SW480 (cell line): ENCODE measurements at regions not wholly inside any gene's neighbourhood (a gene's known extent, or its start where the extent isn't known, plus 50 kb on each side); places are given as distances from the start of the nearest gene placed in this dataset.
"Not testable (repeated sequence)": the region's sequence is repeated elsewhere in the genome, so short reads cannot be mapped to it uniquely, and the experiment has no call there.

Experiments used
- DNase-seq: peaks from one replicate; pipeline ENCODE4 v3.0.0-alpha.2; 2016; ENCODE audit warnings: low spot score

DNA sequence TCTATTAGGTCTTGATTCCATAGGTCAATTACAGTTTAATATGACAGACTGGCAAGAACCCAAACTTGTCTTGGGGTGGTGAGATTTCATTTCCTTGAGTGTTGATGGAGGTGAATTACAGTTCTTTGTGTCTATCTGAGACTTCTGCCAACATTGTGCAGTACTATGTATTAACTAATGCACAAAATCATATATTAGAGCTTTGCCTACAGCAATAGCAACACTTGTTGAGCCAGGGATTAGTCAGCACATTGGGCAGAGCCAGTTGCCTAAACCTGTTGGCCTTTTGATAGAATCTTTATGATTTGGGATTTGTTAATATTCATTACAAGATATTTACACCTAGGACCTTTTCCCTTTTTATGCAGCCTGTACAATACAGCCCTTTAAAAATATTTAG lies 135.3 kb upstream of the CENPW start:
- no peak for DNase-seq

DNA sequence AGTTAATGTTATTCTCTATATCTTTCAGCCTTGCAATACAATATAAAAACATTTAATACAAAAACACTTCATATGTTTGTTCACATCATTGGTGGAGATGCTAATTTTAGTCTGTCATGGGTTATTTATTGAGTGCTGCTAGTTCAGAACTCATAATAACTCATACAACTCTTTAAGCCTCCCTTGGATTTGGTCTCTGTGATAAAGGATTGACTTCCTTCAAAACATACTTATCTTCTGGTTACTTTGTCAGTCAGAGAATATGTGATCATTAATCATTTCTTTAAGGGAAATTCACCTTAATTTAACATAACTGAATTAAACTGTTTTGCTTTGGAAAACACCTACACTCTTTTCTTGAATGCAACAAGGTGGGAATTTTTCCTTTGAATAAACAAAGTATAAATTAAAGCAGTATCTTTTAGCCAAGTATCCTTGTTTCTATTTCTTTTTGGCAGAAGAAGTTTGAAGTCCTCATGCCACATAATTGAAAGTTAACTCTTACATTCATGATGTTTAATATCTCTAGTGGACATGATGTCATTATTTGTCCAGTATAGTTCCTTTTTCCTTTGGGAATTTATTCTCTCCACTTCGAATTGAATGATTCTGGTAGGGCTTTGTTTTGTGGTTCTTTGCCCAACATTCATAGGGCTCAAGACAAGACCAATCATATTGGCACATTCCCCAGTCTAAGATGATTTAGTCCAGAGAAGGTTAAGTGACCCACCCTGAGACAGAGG lies 133.2 kb upstream of the CENPW start:
- no peak for DNase-seq

DNA sequence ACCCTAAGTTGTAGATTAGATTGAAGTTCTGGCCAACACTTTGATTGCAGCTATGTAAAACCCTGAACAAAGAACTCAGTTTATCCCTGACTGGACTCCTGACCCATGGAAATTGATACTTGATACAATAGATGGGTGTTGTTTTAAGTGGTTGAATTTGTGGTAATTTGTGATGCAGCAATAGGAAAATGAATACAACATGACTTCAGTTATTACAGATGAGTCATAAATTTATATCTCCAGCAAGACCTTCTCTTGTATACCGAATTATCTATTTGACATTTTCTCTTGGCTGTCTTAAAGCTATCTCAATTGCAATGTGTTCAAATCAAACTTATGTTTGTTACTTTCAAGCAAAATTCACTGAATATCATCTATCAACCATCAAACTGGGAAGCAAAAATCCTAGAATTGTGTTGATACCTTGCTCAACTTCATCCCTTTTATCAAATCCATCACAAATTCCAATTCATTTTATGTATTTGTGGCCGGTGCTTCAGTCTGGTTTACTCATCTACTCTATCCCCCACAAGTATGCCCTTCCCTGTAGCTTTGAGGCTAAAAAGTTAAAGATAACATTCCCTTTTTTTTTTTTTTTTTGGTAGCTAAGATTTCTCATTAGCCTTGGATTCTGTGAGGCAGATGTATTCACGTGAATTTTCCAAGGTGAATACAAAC lies 129.4 kb upstream of the CENPW start:
- DNase-seq = peak; percentile 25

DNA sequence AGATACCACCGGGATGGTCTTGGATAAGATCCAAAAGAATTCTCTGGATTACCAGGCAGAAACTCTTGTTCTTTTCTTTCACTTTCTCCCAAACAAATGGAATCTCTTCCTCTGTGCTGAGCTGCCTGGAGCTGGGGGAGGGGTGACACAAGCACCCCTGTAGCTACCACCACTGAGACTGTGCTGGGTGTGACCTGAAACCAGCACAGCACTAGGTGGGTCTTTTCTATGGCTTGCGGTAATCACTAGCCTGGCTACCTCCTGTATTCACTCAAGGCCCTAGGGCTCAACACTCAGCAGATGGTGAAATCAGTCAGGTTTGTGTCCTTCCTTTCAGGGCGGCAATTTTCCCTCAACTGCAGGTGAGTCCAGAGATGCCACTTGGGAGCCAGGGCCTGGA lies 122.4 kb upstream of the CENPW start:
- DNase-seq = no peak

DNA sequence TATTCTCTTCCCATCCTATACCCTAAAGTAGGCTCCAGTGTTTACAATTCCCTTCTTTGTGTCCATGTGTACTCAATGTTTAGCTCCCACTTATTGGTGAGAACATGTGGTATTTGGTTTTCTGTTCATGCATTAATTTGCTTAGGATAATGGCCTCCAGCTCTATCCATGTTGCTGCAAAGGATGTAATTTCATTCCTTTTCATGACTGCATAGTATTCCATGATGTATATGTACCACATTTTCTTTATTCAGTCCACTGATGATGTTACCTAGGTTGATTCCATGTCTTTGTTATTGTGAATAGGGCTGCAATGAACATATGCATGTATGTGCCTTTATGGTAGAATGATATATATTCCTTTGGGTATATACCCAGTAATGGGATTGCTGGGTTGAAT lies 119.0 kb upstream of the CENPW start:
- not testable (repeated sequence) for DNase-seq

DNA sequence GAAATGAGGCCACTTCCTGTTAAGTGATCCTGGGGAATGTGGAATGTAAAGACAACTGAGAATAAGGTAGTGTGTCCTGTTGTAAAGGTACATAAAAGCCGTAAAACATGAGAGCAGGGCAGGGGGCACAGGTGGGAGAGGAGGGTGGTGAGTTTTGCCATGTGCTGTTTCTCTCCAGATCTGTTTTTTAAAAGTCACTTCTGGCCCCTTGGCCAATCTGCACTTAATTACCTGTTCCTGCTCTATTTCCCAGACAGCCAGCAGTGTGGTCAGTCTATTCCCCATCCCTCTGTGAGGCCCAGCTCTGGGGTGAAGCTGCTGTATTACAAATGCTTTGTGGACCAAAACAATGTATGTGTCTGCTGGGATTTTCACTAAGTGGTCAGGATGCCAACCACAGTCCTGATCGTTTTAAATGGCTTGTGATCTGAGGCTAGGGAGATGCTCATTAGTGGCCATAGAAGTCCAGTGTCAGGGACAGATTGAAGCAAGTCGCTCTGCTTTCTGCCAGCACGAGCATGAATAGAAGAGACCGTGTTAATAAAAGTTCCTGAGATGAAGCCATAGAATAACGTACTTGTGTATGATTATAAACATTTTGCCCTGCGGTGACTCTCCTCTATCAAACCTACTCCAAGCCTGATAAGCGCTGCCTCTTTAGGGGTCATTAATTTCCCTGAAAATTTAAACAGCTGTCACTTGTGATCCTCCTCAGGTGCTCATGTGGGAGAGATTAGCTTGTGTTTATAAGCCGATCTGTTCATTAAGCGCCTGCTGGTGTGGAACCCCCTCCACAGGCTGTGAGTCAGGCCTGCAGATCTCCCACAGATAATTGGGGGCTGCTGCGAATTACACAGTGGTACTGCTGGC lies 111.8 kb upstream of the CENPW start:
- no peak for DNase-seq

DNA sequence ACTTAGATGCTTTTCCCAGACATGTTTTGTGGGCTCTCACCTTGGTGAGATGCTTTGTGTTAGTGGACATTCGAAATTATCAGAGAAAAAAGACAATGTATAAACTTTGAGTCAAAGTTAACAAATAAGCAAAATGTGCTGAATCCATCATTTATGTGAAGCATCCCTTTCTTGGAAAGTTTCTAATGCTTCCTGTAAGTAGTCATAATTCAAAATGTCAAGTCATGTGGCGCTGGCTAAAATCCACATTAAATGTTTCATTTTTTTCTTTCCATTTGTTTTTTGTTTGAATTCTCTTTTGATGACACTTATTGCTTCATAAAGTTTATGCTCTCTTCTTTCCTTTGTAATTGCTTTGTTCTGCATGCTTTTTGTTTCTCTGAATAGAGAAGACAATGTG lies 107.2 kb upstream of the CENPW start:
- no peak for DNase-seq

DNA sequence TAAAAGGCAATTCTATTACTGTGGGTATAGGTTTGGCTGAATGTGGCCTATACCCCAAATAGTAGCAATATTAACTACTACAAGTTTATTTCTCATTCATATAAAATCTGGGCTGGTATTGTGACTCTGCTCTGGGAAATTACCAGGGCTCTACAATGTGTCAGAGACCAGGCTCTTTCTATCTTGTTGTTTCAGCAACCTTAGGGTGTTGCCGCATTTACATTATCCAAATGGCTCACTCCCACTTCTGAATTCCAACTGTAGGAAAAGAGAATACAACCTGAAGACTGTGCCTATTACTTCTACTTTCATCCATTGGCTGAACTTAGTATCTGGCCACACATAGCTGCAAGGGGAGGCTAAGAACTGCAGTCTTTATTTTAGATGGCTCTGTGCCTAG lies 106.7 kb upstream of the CENPW start:
- DNase-seq = no peak

DNA sequence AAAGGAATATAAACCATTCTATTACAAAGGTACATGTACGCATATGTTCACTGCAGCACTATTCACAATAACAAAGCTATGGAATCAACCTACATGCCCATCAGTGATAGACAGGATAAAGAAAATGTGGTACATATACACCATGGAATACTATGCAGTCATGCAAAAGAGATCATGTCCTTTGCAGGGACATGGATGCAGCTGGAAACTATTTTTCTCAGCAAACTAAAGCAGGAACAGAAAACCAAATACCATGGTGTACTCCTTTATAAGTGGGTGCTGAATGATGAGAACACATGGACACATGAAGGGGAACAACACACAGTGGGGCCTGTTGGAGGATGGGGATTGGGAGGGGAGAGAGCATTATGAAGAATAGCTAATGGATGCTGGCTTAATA lies 104.6 kb upstream of the CENPW start:
- DNase-seq = no peak

DNA sequence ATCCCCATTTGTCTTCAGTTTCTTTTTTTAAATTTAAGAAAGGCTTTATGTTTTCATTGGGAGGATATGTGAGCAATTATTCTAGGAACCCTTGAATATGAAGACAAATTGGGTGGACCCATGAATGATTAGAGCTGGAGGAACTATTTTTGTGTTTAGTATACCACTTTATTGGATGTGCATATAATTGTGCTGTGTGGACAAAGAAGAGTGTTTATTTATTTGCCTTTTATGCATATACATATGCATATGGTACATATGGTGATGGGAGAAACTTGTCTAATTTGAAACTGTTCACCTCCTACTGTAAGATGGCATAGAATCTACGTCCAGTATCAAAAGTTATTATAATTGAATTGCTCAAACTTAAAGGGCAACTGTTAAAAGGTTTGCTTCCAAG lies 94.8 kb upstream of the CENPW start:
- DNase-seq = no peak

DNA sequence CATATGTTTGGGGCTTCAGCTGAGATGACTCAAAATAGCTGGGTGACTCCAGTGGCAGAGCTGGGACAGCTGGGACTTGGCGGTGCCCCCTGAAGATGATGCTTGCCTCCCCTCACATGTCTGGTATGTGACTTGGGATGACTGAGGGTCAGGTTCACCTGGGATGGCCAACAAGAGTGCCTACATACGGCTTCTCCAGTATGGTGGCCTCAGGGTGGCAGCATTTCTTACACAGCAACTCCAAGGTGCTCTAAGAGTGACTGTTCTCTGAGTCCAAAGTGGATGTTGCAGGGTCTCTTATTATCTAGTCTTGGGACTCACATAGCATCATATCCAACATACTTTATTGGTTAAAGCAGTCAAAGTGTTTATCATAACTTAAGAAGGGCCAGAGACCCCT lies 87.8 kb upstream of the CENPW start:
- no peak for DNase-seq

DNA sequence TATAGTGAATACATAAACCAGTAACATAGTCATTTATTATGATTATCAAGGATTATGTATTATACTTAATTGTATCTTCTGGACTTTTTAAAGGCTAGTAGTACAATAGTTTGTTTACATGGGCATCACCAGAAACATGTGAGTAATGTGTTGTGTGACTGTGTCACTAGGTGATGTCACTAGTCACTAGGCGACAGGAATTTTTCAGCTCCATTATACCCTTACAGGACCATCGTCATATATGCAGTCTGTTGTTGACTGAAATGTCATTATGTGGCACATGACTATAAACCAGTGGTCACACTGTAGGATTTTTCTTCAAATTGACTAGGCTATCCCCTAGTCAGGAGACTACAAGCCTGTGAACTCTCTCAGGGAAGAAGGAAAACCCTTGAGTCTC lies 86.5 kb upstream of the CENPW start:
- DNase-seq = no peak

DNA sequence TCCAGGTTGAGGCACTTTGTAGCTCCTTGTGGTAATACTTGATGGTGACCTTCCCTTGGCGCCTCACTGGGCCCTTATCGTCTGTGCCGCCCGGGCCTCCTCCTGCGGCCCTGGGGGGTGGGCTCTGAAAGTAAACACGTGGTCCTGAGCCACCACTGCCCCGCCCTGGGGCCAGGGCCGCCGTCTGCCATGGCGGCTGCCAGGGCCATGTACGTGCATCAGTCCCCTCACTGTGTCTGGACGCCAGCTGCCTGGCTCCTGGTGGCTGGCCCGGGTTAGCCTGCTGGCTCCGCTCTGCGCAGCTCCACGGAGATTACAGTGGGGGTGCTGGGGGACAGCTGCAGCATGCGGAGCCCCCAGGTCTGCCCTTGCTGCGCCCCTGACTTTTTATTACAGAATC lies 81.8 kb upstream of the CENPW start:
- no peak for DNase-seq

DNA sequence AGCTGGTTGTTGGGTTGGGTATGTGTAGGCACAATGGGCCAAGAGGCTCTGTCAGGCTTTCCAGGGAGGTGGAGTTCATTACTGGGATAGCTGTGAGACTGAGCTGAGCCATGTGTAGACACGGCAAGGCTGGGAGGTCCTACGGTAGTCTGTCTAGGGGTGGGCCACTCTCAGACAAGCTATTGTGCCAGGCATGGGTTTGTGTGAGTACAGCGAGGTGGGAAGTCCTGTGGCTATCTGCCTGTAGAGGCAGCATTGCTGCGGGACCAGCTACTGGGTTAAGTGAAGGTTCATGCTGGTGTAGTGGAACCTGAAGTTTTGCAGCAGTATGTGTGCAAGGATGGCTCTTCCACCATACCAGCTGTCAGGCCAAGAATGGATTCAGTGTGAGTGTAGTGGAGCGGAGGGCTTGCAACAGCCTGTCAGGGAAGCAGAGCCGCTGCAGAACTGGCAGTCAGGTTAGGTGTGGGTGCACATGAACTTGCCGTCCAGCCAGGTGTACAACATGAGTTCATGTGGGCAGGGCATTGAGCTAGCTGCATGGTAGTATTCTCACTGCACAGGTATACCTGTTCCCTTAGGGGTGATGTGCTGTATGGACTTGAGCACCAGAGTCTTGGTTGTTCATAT lies 78.0 kb upstream of the CENPW start:
- DNase-seq = no peak

DNA sequence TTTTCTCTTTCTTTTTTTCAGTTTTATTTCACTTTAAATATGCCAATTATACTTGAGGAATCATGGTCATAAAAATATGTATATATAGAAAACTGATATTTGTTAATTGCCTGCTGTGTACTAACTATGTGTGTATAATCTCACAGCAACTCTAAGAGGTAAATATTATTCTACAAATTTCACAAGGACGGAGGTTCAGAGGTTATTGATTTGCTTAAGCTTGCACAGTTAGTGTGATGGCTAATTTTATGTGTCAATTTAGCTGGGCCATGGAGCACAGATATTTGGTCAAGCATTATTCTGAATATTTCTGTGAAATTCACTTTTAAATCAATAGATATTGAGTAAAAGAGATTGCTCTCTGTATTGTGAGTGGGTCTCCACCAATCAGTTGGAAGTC lies 75.7 kb upstream of the CENPW start:
- DNase-seq = no peak

DNA sequence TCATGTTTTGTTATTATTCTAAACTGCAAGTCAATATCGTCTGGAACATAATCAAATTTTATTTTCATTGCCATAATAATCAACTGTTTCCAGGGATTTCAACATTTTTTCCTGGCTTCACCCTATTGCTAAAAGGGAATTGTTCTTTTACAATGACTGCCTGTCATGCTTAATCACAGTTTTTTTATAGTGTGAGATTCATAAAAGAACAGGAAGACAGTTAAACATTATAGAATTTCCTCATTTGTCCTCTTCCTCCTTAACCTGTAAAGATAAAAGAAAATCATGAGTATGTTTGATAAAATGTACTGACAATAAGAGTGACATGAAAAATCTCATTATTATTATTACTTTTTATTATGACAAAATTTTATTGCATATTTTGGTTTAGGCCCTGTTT lies 73.3 kb upstream of the CENPW start:
- DNase-seq = no peak

DNA sequence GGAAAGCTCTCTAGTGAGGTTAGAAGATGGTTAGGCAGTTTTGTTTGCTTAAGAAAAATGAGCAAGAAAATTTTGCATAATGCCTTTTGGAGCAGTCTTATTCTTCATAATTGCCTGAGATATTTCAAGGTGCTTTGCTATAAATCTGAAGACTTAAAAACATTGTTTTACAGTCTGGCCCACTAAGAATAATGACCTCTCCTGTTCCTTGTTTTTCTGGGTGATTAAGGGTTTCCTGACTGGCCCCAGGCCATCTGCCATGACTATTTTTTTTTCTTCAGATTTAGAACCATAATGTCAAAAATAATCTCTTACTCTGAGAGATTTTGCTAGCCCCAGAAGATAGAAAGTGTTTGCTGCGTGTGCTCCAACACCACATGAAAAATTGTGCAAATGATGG lies 72.3 kb upstream of the CENPW start:
- DNase-seq = no peak

DNA sequence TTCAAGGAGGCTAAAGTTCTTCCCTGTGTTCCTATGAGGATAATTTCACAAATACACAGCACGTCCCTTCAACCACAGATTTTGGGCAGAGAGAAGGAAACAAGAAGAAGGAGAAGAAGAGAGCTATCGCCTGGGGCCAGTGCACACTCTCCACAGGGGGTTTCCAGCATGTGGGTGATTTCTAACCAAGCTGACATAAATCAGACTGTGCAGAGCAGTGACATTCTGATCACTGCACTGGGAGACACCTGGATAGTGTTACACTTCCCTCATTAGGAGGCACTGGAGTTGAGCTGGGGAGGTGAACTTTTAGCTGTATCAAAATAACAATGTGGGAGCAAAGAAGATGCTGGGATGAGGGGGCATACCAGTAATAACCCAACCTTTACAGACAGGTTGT lies 71.8 kb upstream of the CENPW start:
- DNase-seq = no peak

DNA sequence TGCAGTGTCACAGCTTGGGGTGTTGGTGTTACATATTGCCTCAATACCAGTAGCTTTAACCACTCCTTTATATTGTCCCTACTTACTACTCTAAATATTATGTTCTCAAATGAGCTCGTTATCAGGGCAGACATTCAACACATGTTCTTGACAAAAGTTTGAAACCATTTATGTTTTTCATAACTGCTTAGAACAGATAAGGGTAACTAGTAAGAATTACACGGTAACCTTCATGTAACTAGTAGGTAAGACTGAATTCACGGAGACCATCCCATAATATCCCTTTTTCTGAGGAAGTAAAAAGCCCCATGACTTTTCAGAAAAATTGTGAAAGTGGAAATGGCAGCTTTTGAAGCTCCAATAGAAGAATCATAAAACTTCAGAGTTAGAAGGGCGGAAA lies 59.6 kb upstream of the CENPW start:
- DNase-seq = no peak

DNA sequence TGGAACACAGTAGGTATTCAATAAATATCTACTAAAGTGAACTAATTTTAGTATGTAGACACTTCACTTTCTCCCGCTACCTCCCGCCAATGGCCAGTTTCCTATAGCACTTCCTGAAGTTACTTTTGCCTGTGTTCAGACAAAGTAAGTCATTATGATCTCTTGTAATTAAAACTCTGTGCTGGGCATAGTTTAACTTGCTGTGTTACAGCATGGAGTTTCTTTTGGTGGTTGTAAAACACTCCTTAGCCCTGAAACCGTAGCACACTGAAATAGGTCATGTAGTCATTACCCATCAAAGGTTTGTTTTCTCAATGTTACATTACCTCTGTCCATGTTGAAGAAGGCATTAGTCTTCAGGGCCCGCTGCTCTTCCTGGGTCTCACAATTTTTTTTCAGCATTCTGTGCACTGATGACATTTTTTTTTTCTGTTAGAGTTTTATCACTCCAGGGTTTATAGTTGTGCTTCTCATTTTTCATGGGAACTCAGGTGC lies 54.0 kb upstream of the CENPW start:
- no peak for DNase-seq
